ENCODE measurements at regions not wholly inside any gene's neighbourhood (a gene's known extent, or its start where the extent isn't known, plus 50 kb on each side); places are given as distances from the start of the nearest gene placed in this dataset.

DNA sequence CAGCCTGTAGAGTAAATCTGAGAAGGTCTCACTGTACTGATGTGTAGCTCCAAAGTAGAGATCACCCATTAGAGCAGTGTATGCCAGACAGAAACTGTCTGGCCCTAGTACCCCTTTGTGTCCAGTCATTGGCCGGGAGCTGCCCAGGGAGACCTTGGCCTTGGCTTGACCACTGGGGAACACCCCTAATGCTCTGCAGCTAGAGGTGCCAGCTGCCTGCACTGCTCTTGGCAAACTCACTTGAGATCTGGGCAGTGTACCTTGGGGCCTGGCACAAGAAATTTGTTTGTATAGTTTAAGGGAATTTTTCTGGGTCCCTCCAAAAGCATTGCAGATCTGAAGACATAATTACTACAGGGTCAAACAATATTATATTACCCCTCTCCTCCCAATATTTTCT is 78.7 kb upstream of the MPHOSPH6 start:
- DNase-seq (ENCODE audit: extremely low read depth, low read depth) = no peak
- no peak for TF ChIP-seq CTCF (IDR thresholded peaks at IDR 0.05; ENCODE audit: low read depth, low read length)

GRCh38 chr16:82248012-82248656 is 78.1 kb upstream of the MPHOSPH6 start:
- no peak for DNase-seq (ENCODE audit: extremely low read depth, low read depth)
- TF ChIP-seq CTCF (IDR thresholded peaks at IDR 0.05; ENCODE audit: low read depth, low read length) = no peak

GRCh38 chr16:82242201-82242600 is 72.2 kb upstream of the MPHOSPH6 start:
- TF ChIP-seq CTCF (IDR thresholded peaks at IDR 0.05; ENCODE audit: low read depth, low read length) = no peak

DNA sequence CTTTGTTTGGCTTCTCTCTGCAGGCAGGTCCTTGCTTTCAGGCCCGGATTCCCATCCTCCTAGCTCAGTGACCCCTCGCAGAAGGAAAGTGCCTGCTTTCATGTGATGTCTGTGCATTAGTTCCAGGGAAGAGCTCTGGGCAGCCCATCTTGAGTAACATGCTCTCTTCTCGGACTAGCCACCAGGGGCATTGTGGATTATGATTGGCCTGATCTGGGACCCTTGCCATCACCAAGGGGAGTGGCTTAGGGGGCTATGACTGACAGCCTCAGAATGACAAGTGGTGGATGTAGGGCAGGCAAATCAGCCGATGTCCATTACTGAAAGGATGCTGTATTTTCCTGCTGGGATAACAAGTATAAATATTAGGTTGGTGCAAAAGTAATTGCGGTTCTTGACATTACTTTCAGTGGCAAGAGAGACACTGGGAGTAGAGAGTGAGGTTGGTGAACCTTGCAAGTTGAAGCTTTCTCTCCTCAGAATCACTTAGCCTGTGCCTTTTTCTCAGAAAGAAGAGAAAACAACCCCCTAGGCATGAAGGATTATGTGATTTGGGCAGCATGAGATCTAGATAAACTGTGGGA is 71.5 kb upstream of the MPHOSPH6 start:
- no peak for TF ChIP-seq CTCF (IDR thresholded peaks at IDR 0.05; ENCODE audit: low read depth, low read length)
- no peak for DNase-seq (ENCODE audit: extremely low read depth, low read depth)

More at GRCh38 chr16:82242201-82242600, 72.2 kb upstream of the MPHOSPH6 start:
- DNase-seq (ENCODE audit: extremely low read depth, low read depth) = no peak

DNA sequence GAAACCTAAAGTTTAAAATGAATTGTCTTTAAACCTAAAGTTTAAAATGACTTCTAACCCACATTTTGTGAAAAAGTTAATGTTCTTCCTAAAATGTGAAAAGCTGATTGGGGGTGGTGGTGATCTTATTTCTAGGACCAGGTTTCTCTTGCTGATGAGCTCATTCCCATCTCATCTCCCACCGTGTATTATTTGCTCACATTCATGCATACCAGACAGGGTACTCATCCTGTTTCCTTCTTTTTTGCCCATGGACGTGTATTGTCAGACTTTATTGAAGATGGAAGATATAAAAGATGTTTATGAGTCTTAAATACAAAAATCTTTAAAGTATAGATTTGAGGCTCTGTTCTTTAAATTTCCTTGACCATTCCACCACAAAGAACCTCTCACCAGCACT is 70.1 kb upstream of the MPHOSPH6 start:
- no peak for DNase-seq (ENCODE audit: extremely low read depth, low read depth)

DNA sequence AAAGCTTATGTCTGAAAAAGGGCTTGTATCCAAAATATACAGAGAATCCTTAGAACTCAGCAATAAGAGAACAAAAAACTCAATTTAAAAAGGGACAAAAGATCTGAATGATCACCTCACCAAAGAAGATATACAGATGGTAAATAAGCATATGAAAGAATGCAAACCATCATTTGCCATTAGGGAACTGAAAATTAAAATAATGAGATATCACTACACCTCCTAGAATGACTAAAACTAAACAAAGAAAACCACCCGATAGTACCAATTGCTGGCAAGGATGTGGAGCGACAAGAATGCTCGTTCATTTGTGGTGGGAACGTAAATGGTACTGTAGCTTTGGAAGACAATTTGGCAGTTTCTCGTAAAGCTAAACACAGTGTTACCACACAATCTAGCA is 66.9 kb upstream of the MPHOSPH6 start:
- no peak for DNase-seq (ENCODE audit: extremely low read depth, low read depth)
- no peak for TF ChIP-seq CTCF (IDR thresholded peaks at IDR 0.05; ENCODE audit: low read depth, low read length)

More for the DNA sequence above, 70.1 kb upstream of the MPHOSPH6 start:
- TF ChIP-seq CTCF (IDR thresholded peaks at IDR 0.05; ENCODE audit: low read depth, low read length) = no peak

DNA sequence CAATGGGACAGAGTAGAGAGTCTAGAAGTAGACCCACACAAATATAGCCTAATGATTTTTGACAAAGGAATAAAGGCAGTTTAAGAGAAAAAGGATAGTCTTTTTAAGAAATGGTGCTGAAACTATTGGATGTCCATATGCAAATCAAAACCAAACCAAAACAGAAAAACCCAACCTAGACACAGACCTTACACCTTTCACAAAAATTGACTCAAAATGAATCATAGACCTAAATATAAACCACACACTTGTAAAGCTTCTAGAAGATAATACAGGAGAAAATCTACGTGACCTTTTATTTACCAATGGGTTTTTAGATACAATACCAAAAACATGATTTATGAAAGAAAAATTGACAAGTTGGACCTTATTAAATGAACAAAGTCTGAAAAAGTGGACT is 66.4 kb upstream of the MPHOSPH6 start:
- no peak for TF ChIP-seq CTCF (IDR thresholded peaks at IDR 0.05; ENCODE audit: low read depth, low read length)

More for the DNA sequence above, 66.4 kb upstream of the MPHOSPH6 start:
- no peak for DNase-seq (ENCODE audit: extremely low read depth, low read depth)
